GM21717 (cell line): ENCODE measurements at regions not wholly inside any gene's neighbourhood (a gene's known extent, or its start where the extent isn't known, plus 50 kb on each side); places are given as distances from the start of the nearest gene placed in this dataset.

Experiments used
- ATAC-seq: cut with Tn5 transposase; IDR thresholded peaks from one replicate; pipeline ENCODE4 v1.9.1; 2021; ENCODE audit warnings: mild to moderate bottlenecking, moderate library complexity; ENCODE audit not compliant: unreplicated experiment

DNA sequence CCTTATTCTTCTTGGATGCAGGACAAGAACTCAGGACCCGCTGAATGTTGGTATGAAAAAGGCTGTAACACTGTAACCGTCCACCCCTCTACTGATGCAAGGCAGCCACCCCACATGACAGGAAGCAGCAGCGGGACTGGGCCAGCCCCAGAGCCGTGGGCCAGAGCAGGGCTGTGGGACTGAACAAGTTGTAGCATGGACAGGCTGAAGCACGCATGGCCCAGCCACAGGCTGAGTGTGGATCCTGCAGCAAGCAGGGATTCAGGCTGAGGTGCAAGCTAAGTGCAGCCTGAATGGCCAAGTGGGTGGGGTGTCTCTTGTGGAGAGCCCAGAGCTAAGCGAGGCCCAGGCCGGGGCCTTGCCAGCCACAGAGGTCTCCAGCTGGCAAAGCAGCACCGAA is 632.2 kb downstream of the SPOCK3 start:
- no peak for ATAC-seq

DNA sequence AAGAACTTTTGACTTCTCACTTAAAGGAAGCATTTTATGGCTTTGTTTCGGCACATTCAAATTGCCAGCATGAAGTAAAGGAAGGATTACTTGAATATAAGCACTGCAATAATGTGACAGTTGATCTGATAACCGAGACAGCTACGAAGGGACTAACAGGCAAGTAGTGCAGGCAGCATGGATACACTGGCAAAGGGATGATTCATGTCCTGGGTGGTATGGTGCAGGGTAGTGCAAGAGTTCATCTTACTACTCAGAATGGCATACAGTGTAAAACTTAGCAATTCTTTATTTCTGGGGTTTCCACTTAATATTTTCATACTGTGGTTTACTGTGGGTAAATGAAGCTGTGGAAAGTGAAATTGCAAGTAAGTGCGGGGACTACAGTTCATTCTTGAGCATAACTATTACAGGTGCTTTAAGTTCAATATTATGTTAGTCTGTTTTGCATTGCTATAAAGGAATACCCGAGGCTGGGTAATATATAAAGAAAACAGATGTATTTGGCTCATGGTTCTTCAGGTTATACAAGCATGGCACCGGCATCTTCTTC is 611.8 kb downstream of the SPOCK3 start:
- ATAC-seq, result no peak

DNA sequence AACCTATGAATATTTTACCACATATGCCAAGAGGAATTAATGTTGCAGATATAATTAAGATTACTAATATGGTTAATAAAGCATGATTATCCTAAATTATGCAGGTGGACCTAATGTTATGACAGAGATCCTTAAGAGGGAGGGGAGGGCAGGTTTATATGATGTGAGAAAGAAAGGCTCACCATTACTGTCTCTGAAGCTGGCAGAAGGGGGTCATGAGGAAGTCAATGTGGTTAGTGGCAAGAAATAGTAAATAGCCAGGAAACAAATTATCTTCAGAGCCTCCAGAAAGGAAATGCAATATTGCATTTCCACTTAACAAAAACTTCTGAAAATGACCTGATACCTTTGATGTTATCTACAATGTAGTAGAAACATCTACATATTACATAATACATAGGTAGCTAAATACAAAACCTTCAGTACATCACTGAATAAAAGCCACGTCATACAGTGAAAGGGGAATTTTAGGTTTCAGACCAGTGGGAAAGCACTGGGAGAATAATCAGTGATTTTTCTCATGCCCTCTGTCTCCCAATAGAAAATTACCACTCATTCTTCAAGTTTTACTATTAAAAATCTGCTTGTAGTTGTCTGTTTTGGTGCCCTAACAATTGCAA is 609.2 kb downstream of the SPOCK3 start:
- no peak for ATAC-seq

DNA sequence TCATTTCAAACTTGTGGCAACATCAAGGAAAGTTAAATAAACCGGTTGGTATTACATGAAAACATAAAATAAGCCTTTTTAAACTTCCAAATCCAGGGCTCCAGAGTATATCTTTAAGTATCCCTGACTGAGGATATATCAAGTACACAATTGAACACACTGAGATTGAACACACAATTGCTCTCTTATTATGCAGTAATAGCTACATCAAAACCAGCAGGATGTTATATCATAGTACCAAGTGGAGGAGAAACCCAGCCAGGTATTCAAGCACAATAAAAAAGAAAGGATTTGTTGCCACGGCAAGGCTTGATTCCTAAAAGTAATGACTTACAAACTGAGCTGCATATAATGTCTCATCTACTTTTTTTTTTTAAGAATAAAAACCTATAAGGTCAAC is 605.8 kb downstream of the SPOCK3 start:
- no peak for ATAC-seq

DNA sequence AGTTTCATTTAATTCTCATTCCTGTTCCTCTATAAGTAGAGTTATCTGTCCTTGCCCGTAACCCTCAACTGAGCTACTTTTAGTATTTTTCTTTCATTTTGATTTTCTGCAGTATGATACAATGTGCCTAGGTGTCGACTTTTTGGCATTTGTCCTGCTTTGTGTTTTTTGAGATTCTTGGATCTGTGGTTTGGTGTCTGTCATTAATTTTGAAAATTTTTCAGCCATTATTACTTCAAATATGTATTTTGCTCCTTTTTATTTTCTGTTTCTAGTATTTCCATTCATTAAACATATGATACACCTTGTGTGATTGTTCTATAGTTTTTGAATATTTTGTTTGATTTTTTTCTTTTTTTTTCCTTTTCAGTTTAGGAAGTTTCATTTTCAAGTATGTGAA is 598.9 kb downstream of the SPOCK3 start:
- ATAC-seq, result no peak

DNA sequence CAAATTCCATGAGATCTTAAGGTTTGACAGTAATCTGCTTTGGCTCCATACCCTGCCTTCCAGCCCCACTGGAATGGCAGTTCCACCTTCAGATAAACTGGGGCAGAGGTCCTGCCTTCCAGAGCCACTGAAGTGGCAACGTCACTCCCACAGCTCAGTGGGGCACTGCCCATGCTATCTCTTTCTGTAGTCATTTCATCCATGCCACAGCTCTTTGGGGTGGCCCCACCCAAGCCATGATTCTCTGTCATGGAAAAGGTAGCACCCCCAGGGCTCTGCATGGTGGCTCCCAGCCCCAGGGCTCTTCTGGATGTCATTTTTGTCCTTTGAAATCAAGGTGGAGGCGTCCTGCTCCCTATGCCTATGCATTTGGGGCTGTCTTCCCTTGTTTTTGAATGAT is 596.5 kb downstream of the SPOCK3 start:
- no peak for ATAC-seq

DNA sequence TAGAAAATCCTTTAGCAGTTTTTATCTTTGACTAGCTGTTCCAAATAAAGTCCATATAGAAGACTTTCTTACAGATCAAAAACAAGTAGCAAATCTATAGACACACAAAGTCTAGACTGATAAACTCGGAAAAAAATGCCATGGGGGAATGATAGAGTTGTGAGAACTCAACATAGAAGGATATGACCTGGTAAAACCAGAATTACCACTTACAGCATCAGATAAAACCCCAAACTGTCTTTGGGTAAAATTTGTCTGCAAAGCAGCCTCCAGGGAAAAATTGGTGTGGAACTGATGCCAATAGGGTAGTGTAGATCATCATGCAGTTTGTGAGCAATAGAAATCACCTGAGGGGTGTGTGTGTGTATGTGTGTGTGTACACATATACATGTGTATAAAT is 579.1 kb downstream of the SPOCK3 start:
- ATAC-seq, result no peak

DNA sequence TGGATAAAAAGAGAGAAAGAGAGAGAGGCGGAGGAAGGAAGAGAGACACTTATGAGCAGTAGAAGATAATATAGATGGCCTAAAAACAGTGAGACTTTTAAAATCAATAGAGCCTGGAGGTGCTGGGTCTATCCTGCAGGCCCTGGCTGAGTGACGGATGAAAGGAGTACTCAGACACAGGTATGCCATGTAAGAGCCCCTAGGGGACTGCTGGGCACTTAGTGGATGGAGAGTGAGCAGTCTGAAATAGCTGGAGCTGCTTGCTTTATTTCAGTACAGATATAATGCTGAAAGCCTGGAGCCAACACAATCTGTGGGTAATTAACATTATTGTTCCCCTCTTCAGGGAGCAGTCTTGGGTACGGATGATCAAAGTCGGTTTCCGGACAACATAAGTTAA is 578.6 kb downstream of the SPOCK3 start:
- ATAC-seq, result no peak

DNA sequence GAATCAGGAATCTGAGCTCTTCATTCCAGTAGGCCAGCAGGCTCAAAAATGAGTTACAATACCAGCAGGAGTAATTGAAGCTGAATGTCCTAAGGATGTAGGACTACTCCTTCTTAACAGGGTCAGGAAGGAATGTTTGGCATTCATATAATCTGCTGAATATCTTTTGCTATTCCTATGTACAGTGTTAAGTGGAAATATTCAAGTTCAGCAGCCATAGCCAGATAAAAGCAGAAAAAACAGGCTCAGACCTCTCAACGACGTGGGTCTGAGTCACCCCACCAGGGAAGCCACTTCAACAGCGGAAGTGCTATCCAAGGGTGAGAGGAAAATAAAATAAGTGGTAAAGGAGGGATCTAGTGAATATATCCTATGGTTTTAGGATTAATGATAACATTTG is 577.0 kb downstream of the SPOCK3 start:
- ATAC-seq, result no peak

DNA sequence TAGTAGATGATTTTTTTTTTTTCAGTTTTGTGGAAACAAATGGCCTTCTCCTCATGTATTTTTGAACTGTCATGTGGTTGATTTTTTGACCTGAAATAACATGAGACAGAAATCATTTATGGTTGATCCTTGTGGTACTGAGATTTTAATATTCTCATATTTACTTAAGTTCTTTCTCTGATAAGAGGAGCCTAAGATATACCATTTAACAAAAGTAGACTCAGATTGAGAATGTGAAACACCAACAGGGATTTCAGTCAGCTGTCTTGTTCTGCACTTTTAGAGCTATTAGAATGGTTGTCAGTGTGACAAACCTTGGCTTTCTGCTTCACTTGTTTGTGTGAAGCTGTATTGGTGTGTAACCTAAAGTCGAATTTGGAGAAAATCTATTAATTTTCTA is 575.7 kb downstream of the SPOCK3 start:
- ATAC-seq, result peak; percentile 32

DNA sequence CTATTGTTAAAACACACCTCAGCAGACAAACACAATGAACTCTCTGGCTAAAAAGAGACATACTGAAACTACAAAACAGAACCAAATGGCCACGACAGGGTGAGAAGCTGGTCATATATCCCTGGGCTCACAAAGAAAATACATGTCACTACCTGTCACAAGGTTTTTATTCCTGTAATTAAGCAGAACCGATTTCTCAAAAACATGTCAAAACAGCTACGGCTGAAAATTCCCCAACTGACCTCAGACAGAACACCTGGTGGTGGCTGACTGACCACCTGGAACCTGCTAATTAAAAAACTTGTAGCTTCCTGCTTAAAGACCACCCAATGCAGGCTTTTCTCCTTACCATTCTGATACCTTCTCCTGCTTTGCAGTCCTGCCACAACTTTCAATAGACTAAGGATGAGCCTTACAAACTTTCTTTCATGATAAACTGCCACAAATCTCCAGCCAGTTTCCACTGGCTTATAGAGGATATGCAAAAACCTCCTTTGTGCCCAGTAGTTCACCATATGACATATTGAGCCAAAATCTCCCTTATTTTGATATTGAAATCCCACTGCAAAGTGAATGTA is 571.9 kb downstream of the SPOCK3 start:
- peak; percentile 93 for ATAC-seq

DNA sequence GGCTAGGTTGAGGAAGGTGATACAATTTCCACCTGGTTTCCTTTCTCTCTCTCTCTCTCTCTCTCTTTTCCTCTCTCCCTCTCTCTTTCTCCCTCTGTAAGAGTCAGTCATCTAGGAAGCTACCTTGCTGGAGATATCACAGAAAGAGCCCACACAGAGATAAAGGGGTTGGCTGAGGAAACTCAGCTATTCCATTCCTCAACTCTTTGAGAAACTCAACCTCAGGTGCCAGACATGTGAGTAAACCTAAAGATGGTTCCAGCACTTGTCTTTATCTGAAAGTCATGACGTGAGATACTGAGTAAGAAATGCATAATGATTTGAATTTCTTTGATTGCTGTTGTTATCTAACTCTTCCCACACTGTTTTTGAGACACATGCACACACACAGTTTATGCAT is 564.0 kb downstream of the SPOCK3 start:
- no peak for ATAC-seq

DNA sequence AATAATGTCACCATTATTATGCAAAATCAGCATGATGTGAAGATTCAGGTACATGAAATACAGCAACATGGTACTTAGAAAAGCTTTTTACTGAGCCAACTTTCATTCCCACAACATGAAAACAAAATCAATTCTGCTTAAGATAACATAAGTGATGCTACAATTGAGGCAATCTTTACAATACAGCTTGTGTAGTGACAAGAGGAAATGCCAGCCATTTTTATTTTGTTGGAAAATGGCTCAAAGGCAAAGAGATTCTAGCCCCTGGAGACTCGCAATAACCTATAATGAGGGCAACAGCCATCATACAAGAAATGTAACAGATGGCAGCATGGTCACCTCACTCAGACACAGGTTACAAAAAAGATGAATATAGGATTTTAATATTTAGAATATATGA is 560.4 kb downstream of the SPOCK3 start:
- ATAC-seq, result no peak

DNA sequence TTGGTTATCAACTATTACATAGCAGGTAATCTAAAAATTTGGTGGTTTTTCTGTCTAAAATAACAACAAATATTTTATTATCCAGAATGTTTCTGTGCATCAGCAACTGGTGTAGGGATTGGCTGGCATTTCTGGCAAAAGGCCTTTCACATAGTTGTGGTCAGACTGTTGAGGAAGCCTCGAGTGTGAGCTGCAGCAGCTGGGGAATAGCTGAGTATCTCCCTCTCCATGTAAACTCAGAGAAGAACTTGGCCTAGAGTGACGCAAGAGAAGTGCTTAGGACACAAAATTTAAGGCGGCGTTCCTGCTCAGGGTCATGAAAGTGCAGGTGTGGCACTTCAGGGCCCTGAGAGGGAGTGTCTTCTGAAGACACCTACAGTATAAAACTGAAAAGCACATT is 558.9 kb downstream of the SPOCK3 start:
- no peak for ATAC-seq

DNA sequence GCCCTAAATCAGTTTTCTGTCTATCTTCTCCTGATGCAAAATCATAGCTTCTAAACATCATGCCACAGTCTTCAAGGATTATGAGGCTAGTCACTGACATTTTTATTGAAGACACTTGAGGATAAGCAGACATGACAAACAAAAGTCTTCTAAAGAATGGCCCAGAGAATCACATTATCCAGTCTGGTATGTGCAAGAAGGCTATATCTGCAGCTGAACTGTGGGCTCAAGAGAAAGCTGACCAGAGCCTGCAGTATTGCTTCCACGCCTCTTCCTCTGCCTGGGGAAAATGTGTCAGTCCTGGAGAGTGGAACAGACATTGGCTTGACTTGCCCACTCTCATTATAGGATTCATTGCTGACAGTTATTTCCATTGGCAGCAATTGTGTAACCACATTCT is 553.5 kb downstream of the SPOCK3 start:
- no peak for ATAC-seq

DNA sequence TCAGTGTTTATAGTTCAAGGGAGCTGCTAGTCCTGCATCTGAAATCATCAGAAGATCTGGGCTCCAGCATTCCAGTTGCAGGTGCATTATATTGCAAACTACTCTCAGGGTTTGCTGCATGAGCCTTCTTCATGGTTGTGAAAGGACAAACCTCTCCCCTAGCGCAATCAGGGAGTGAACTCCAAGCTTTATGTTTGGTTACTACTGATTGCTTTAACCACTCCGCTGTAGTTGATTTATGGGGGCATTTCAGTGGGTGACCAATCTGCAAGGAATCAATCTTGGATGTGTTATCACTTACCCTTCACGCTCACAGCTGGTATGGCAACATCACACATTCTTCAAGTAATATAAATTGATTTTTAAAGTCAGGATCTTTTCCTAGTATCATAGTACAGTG is 552.1 kb downstream of the SPOCK3 start:
- no peak for ATAC-seq
